ENCODE measurements at regions not wholly inside any gene's neighbourhood (a gene's known extent, or its start where the extent isn't known, plus 50 kb on each side); places are given as distances from the start of the nearest gene placed in this dataset.

GRCh38 chr5:30102185-30102584, 1091.3 kb upstream of the CDH6 start:
- TF ChIP-seq, protein P1, sequence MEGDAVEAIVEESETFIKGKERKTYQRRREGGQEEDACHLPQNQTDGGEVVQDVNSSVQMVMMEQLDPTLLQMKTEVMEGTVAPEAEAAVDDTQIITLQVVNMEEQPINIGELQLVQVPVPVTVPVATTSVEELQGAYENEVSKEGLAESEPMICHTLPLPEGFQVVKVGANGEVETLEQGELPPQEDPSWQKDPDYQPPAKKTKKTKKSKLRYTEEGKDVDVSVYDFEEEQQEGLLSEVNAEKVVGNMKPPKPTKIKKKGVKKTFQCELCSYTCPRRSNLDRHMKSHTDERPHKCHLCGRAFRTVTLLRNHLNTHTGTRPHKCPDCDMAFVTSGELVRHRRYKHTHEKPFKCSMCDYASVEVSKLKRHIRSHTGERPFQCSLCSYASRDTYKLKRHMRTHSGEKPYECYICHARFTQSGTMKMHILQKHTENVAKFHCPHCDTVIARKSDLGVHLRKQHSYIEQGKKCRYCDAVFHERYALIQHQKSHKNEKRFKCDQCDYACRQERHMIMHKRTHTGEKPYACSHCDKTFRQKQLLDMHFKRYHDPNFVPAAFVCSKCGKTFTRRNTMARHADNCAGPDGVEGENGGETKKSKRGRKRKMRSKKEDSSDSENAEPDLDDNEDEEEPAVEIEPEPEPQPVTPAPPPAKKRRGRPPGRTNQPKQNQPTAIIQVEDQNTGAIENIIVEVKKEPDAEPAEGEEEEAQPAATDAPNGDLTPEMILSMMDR (conservative IDR thresholded peaks at IDR 0.05; ENCODE audit: low read length) = no peak
- TF ChIP-seq EZH2phosphoT487 (IDR thresholded peaks at IDR 0.05; ENCODE audit: borderline replicate concordance, low read depth, low read length) = no peak

Data from OCI-LY7 (cell line).